HCT116 (cell line): ENCODE measurements at regions not wholly inside any gene's neighbourhood (a gene's known extent, or its start where the extent isn't known, plus 50 kb on each side); places are given as distances from the start of the nearest gene placed in this dataset.
"Not testable (repeated sequence)": the region's sequence is repeated elsewhere in the genome, so short reads cannot be mapped to it uniquely, and the experiment has no call there.

Source experiments
- ATAC-seq: fragments of 200-7000 bp; cut with Tn5 transposase; 2 replicates; pipeline ENCODE4 v1.9.1; 2020; ENCODE audit warnings: mild to moderate bottlenecking, moderate library complexity
- BruUV-seq: library from RNA; stranded (reverse); fragments of 400-500 nt; replicated peaks from 2 replicates; lab custom pipeline; 2021; lab: Mats Ljungman, UMichigan
- CTCF ChIA-PET: fragments of 300-600 bp; sonication (Branson Sonifier 250); formaldehyde crosslinking; loops from one replicate; lab custom pipeline; 2021; ENCODE audit warnings: antibody characterized with exemption; lab: Charles Lee
- POLR2A ChIA-PET: fragments of 300-600, 350-600 bp; sonication (Branson Sonifier 250); formaldehyde crosslinking; loops from one replicate; lab custom pipeline; 2021; ENCODE audit warnings: antibody characterized with exemption; lab: Charles Lee
- RAD21 ChIA-PET, 2 experiments: fragments of 300-600 bp; sonication (Branson Sonifier 250); formaldehyde crosslinking; loops; one replicate each; lab custom pipeline; 2023; ENCODE audit warnings: low total read pairs in 2 of 2; ENCODE audit not compliant: uncharacterized antibody in 2 of 2, unreplicated experiment in 2 of 2, low non-redundant PET in 1 of 2; lab: Charles Lee
- DNase-seq: peaks from one replicate; pipeline ENCODE4 v3.0.0-alpha.2; 2010; ENCODE audit warnings: low read depth, low spot score
- H2AFZ ChIP-seq: fragments of 200-600 bp; shearing (Covaris generic), sonication (generic); 2 replicates; pipeline ENCODE4 v1.6.1; 2017; ENCODE audit warnings: low read depth, mixed run types, mixed read lengths, antibody characterized with exemption, low read length; ENCODE audit not compliant: poor library complexity, severe bottlenecking
- H3K27ac ChIP-seq: 2 replicates; pipeline ENCODE4 v1.5.1; 2012; ENCODE audit warnings: low read depth, low read length
- H3K27me3 ChIP-seq: fragments of 200-600 bp; sonication (generic); 2 replicates; pipeline ENCODE4 v1.6.1; 2016; ENCODE audit warnings: mixed run types, low read length, mixed read lengths; ENCODE audit not compliant: insufficient read depth
- H3K36me3 ChIP-seq, 2 experiments: fragments of 200-500 bp in 1 of 2; fragments of 200-600 bp in 1 of 2; sonication (Bioruptor generic) in 1 of 2; sonication (generic) in 1 of 2; 2 replicates each; pipeline versions ENCODE4 v1.5.1 to v1.6.1; 2014 to 2016; ENCODE audit warnings: low read length in 2 of 2, inconsistent platforms in 1 of 2, mixed read lengths in 1 of 2, mixed run types in 1 of 2; ENCODE audit not compliant: insufficient read depth in 2 of 2, control insufficient read depth in 1 of 2
- H3K4me1 ChIP-seq, 2 experiments: fragments of 200-600 bp in 1 of 2; sonication (generic) in 1 of 2; 2 replicates each; pipeline versions ENCODE4 v1.5.1 to v1.6.1; 2012 to 2017; ENCODE audit warnings: low read length in 2 of 2, inconsistent platforms in 1 of 2, mild to moderate bottlenecking in 1 of 2, mixed read lengths in 1 of 2, mixed run types in 1 of 2, moderate library complexity in 1 of 2; ENCODE audit not compliant: insufficient read depth in 2 of 2, control insufficient read depth in 1 of 2
- H3K4me2 ChIP-seq: fragments of 200-600 bp; sonication (generic); 2 replicates; pipeline ENCODE4 v1.6.1; 2017; ENCODE audit warnings: mixed run types, low read length, mixed read lengths
- H3K4me3 ChIP-seq, 2 experiments: fragments of 200-600 bp in 1 of 2; sonication (generic) in 1 of 2; replicated peaks in 1 of 2; 2 replicates each; pipeline ENCODE4 v1.5.1; 2011 to 2016; ENCODE audit warnings: low read length in 2 of 2, control low read depth in 1 of 2, low read depth in 1 of 2, mild to moderate bottlenecking in 1 of 2, mixed read lengths in 1 of 2, mixed run types in 1 of 2
- H3K79me2 ChIP-seq: fragments of 200-600 bp; sonication (generic); 2 replicates; pipeline ENCODE4 v1.6.1; 2017; ENCODE audit warnings: mild to moderate bottlenecking, mixed run types, low read length, moderate library complexity, mixed read lengths; ENCODE audit not compliant: insufficient read depth
- H3K9ac ChIP-seq: fragments of 200-600 bp; sonication (generic); 2 replicates; pipeline ENCODE4 v1.6.1; 2016; ENCODE audit warnings: low read length, mixed read lengths
- H3K9me2 ChIP-seq: fragments of 200-600 bp; sonication (generic), shearing (Covaris generic); 2 replicates; pipeline ENCODE4 v1.6.1; 2017; ENCODE audit warnings: mixed run types, mild to moderate bottlenecking, moderate library complexity; ENCODE audit not compliant: insufficient read depth
- H3K9me3 ChIP-seq, 2 experiments: fragments of 200-500 bp in 1 of 2; fragments of 200-600 bp in 1 of 2; sonication (Bioruptor generic) in 1 of 2; sonication (generic) in 1 of 2; 2 replicates each; pipeline ENCODE4 v1.6.1; 2014 to 2017; ENCODE audit warnings: low read length in 2 of 2, mixed read lengths in 2 of 2, inconsistent platforms in 1 of 2, low read depth in 1 of 2, mild to moderate bottlenecking in 1 of 2, mixed run types in 1 of 2, moderate library complexity in 1 of 2; ENCODE audit not compliant: control insufficient read depth in 1 of 2, insufficient read depth in 1 of 2
- H4K20me1 ChIP-seq: fragments of 200-600 bp; sonication (generic), shearing (Covaris generic); 2 replicates; pipeline ENCODE4 v1.6.1; 2017; ENCODE audit warnings: mixed run types, mild to moderate bottlenecking, moderate library complexity; ENCODE audit not compliant: insufficient read depth
- CTCF ChIP-seq, 3 experiments: fragments of 200-600 bp in 1 of 3; sonication (generic) in 1 of 3; IDR thresholded peaks in 2 of 3; conservative IDR thresholded peaks in 1 of 3; 2 replicates each; pipeline ENCODE4 v1.5.1; 2012 to 2017; ENCODE audit warnings: low read depth in 2 of 3, low read length in 2 of 3, antibody characterized with exemption in 1 of 3, borderline replicate concordance in 1 of 3, control low read depth in 1 of 3, mild to moderate bottlenecking in 1 of 3, mixed read lengths in 1 of 3, mixed run types in 1 of 3, moderate library complexity in 1 of 3; ENCODE audit not compliant: insufficient read depth in 1 of 3
- EGR1 ChIP-seq: IDR thresholded peaks from 2 replicates; pipeline ENCODE4 v1.6.1; 2012; ENCODE audit warnings: low read depth
- JUND ChIP-seq: IDR thresholded peaks from 2 replicates; pipeline ENCODE4 v1.6.1; 2012
- intact Hi-C: fragments of 100-400 bp; cut with micrococcal nuclease; formaldehyde crosslinking; loops from 2 replicates; pipeline ENCODE4 v1.10.0; 2022

- ChIA-PET RAD21 (no interaction called here), CTCF (no interaction called here), POLR2A (no interaction called here)
- DNase-seq = no peak
- intact Hi-C loops = no loop called here
- no peaks in the 10 kb centered on the region for H3K36me3 ChIP-seq
- no peaks in the 10 kb centered on the region for H3K79me2 ChIP-seq
- BruUV-seq = no TSS peak
- no peak overlapping the region for H2AFZ ChIP-seq
- no peaks in the 10 kb centered on the region for H3K9me3 ChIP-seq
- H3K9me2 ChIP-seq = no peaks in the 10 kb centered on the region
- H3K4me3 ChIP-seq = no peak overlapping the region
- no peak overlapping the region for H3K9ac ChIP-seq
- H3K4me2 ChIP-seq = no peak overlapping the region
- no peaks in the 10 kb centered on the region for H4K20me1 ChIP-seq
- H3K27me3 ChIP-seq = no peaks in the 10 kb centered on the region
- TF ChIP-seq EGR1 (no peak), CTCF (IDR thresholded peaks at IDR 0.05 in 2 of 3, conservative IDR thresholded peaks at IDR 0.05 in 1 of 3; ENCODE audit: borderline replicate concordance in 1 of 3, insufficient read depth in 1 of 3, low read depth in 2 of 3, low read length in 2 of 3) (no peak), JUND (no peak)
- ATAC-seq = no peak
- H3K27ac ChIP-seq = no peak overlapping the region
- H3K4me1 ChIP-seq = no peaks in the 10 kb centered on the region
Measured at GRCh38 chr4:111334361-111334760, 711.5 kb upstream of the PITX2 start.

DNA sequence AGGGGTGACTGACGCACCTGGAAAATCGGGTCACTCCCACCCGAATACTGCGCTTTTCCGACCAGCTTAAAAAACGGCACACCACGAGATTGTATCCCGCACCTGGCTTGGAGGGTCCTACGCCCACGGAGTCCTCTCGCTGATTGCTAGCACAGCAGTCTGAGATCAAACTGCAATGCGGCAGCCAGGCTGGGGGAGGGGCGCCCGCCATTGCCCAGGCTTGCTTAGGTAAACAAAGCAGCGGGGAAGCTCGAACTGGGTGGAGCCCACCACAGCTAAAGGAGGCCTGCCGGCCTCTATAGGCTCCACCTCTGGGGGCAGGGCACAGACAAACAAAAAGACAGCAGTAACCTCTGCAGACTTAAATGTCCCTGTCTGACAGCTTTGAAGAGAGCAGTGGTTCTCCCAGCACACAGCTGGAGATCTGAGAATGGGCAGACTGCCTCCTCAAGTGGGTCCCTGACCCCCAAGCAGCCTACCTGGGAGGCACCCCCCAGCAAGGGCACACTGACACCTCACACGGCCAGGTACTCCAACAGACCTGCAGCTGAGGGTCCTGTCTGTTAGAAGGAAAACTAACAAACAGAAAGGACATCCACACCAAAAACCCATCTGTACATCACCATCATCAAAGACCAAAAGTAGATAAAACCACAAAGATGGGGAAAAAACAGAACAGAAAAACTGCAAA is 714.5 kb upstream of the PITX2 start:
- H2AFZ ChIP-seq, CTCF ChIA-PET, DNase-seq, BruUV-seq, intact Hi-C loops, ATAC-seq, H3K9me3 ChIP-seq, H3K4me3 ChIP-seq, H4K20me1 ChIP-seq, H3K4me1 ChIP-seq, H3K27me3 ChIP-seq, H3K79me2 ChIP-seq, H3K36me3 ChIP-seq, POLR2A ChIA-PET, H3K4me2 ChIP-seq, RAD21 ChIA-PET, H3K9ac ChIP-seq, H3K27ac ChIP-seq, H3K9me2 ChIP-seq: not testable (repeated sequence)
